A549 (cell line): ENCODE measurements at regions not wholly inside any gene's neighbourhood (a gene's known extent, or its start where the extent isn't known, plus 50 kb on each side); places are given as distances from the start of the nearest gene placed in this dataset.
A peak's percentile ranks its signal among the peaks of the same experiment; 100 is the strongest.

Experiments used
- CTCF ChIP-seq: fragments of >200 bp; sonication (Bioruptor Twin); formaldehyde crosslinking; IDR thresholded peaks from 3 replicates; pipeline ENCODE4 v1.5.1; 2016
- EHMT2 ChIP-seq: fragments of 200-600 bp; sonication (generic); IDR thresholded peaks from 2 replicates; pipeline ENCODE4 v1.6.1; 2016; ENCODE audit warnings: antibody characterized with exemption, low read depth, mild to moderate bottlenecking, moderate library complexity
- MAX ChIP-seq: IDR thresholded peaks from 2 replicates; pipeline ENCODE4 v1.6.1; 2012
- RAD21 ChIP-seq, 2 experiments: fragments of >200 bp in 1 of 2; sonication (Bioruptor Twin) in 1 of 2; formaldehyde crosslinking in 1 of 2; IDR thresholded peaks in 1 of 2; conservative IDR thresholded peaks in 1 of 2; 2 replicates in 1 of 2; 3 replicates in 1 of 2; pipeline ENCODE4 v1.6.1; 2012 to 2018; ENCODE audit warnings: inconsistent platforms in 1 of 2
- SMC3 ChIP-seq: fragments of >200 bp; sonication (Bioruptor Twin); formaldehyde crosslinking; IDR thresholded peaks from 3 replicates; pipeline ENCODE4 v1.6.1; 2018; ENCODE audit warnings: inconsistent platforms

- TF ChIP-seq SMC3 (no peak), RAD21 (conservative IDR thresholded peaks at IDR 0.05 in 1 of 2, IDR thresholded peaks at IDR 0.05 in 1 of 2) (0 out of 5 replicates have a peak, but pooled peaks of 1 of the 2 experiments have one; percentile 20), MAX (no peak), EHMT2 (no peak), CTCF (0 out of 3 replicates have a peak, but pooled peaks have one; percentile 7)
Measured at GRCh38 chr1:175824079-175824478, 80.7 kb upstream of the TNR start.
